ENCODE measurements at regions not wholly inside any gene's neighbourhood (a gene's known extent, or its start where the extent isn't known, plus 50 kb on each side); places are given as distances from the start of the nearest gene placed in this dataset.

- no peaks in the 10 kb centered on the region for H3K79me2 ChIP-seq (ENCODE audit: insufficient read depth, low read length)
- H3K36me3 ChIP-seq (ENCODE audit: control insufficient read depth in 1 of 2, insufficient read depth in 2 of 2, low read length in 2 of 2), result no peaks in the 10 kb centered on the region
- no peak overlapping the region for H3K27ac ChIP-seq (ENCODE audit: low read depth, low read length)
- no peaks in the 10 kb centered on the region for H3K9me3 ChIP-seq (ENCODE audit: control insufficient read depth in 1 of 2, insufficient read depth in 1 of 2, low read depth in 1 of 2, low read length in 2 of 2)
- ChIA-PET RAD21 (ENCODE audit: low non-redundant PET in 1 of 2, low total read pairs in 2 of 2, uncharacterized antibody in 2 of 2, unreplicated experiment in 2 of 2) (no interaction called here), CTCF (no interaction called here), POLR2A (no interaction called here)
- no peak overlapping the region for H3K4me3 ChIP-seq (replicated peaks in 1 of 2; ENCODE audit: low read depth in 1 of 2, low read length in 2 of 2)
- no peaks in the 10 kb centered on the region for H3K9me2 ChIP-seq (ENCODE audit: insufficient read depth)
- no peaks in the 10 kb centered on the region for H4K20me1 ChIP-seq (ENCODE audit: insufficient read depth)
- no peak overlapping the region for H2AFZ ChIP-seq (ENCODE audit: low read depth, low read length, poor library complexity, severe bottlenecking)
- H3K9ac ChIP-seq (ENCODE audit: low read length), result no peak overlapping the region
- no peak for TF ChIP-seq JUND (IDR thresholded peaks at IDR 0.05)
- TF ChIP-seq REST (IDR thresholded peaks at IDR 0.05; ENCODE audit: low read depth), result no peak
- TF ChIP-seq CEBPB (IDR thresholded peaks at IDR 0.05; ENCODE audit: low read depth), result no peak
- no peak for TF ChIP-seq YY1 (IDR thresholded peaks at IDR 0.05; ENCODE audit: extremely low read depth, insufficient replicate concordance, low read depth, low read length)
- TF ChIP-seq ATF3 (IDR thresholded peaks at IDR 0.05), result no peak
- no peak for TF ChIP-seq EZH2phosphoT487 (IDR thresholded peaks at IDR 0.05; ENCODE audit: borderline replicate concordance)
- TF ChIP-seq POLR2A (IDR thresholded peaks at IDR 0.05; ENCODE audit: borderline replicate concordance, extremely low read depth, insufficient read depth, insufficient read length), result no peak
- TF ChIP-seq ELF1 (IDR thresholded peaks at IDR 0.05; ENCODE audit: borderline replicate concordance, low read depth), result no peak
- no peak for TF ChIP-seq CBX3 (IDR thresholded peaks at IDR 0.05; ENCODE audit: low read depth)
- no peak for TF ChIP-seq RAD21 (IDR thresholded peaks at IDR 0.05; ENCODE audit: low read depth)
- TF ChIP-seq EGR1 (IDR thresholded peaks at IDR 0.05; ENCODE audit: low read depth), result no peak
- no peak for TF ChIP-seq SIN3A (IDR thresholded peaks at IDR 0.05; ENCODE audit: low read depth)
- no peak for TF ChIP-seq POLR2AphosphoS5 (IDR thresholded peaks at IDR 0.05; ENCODE audit: low read depth, low read length)
- TF ChIP-seq EZH2 (IDR thresholded peaks at IDR 0.05), result no peak
- TF ChIP-seq CTCF (IDR thresholded peaks at IDR 0.05 in 2 of 3, conservative IDR thresholded peaks at IDR 0.05 in 1 of 3; ENCODE audit: borderline replicate concordance in 1 of 3, insufficient read depth in 1 of 3, low read depth in 2 of 3, low read length in 2 of 3), result no peak
- no peak for TF ChIP-seq TCF7L2 (IDR thresholded peaks at IDR 0.05; ENCODE audit: borderline replicate concordance, extremely low read depth, insufficient read depth, insufficient read length)
- no peak for TF ChIP-seq ZNF274 (IDR thresholded peaks at IDR 0.05; ENCODE audit: low read depth, low read length)
- no peak for TF ChIP-seq ZBTB33 (IDR thresholded peaks at IDR 0.05; ENCODE audit: extremely low read depth, insufficient replicate concordance, low read length)
- no peak for TF ChIP-seq FOSL1 (IDR thresholded peaks at IDR 0.05; ENCODE audit: low read depth)
- no TSS peak for BruUV-seq (replicated peaks)
- intact Hi-C loops (cut with micrococcal nuclease), result loop anchor here (10.0 kb wide), 1 partner anchor 383 kb away; no protein-coding TSS in a partner anchor
- no peak for DNase-seq (ENCODE audit: low read depth, low spot score)
- ATAC-seq, result no peak
- H3K27me3 ChIP-seq (ENCODE audit: insufficient read depth, low read length), result peaks cover 28% of the 10 kb centered on the region; the same call in 1 of the 2 replicates
- no peak overlapping the region for H3K4me2 ChIP-seq (ENCODE audit: low read length)
- H3K4me1 ChIP-seq (ENCODE audit: control insufficient read depth in 1 of 2, insufficient read depth in 2 of 2, low read length in 2 of 2), result peaks cover 0 to 7% of the 10 kb centered on the region in 2 experiments; a peak in 1 of 4 replicates
Observed at GRCh38 chr10:117721873-117722272, 179.3 kb downstream of the EMX2 start.
